Activated B cell treated with CpG ODN at 0.5 μM for 24 hours (primary cell): ENCODE measurements at regions not wholly inside any gene's neighbourhood (a gene's known extent, or its start where the extent isn't known, plus 50 kb on each side); places are given as distances from the start of the nearest gene placed in this dataset.

Experiments used
- ATAC-seq: fragments of 200-7000 bp; cut with Tn5 transposase; one replicate; pipeline ENCODE4 v1.10.0; 2021; ENCODE audit warnings: low read depth, mild to moderate bottlenecking, moderate library complexity
- CTCF ChIA-PET: fragments of 350-600 bp; sonication (Branson Sonifier 250); formaldehyde crosslinking; loops from one replicate; lab custom pipeline; 2021; ENCODE audit warnings: antibody characterized with exemption; lab: Charles Lee
- POLR2A ChIA-PET: fragments of 350-600 bp; sonication (Branson Sonifier 250); formaldehyde crosslinking; loops from one replicate; lab custom pipeline; 2021; ENCODE audit warnings: antibody characterized with exemption; lab: Charles Lee
- DNase-seq: peaks from one replicate; pipeline ENCODE4 v3.0.0; 2022
- H3K27ac Mint-ChIP-seq: one replicate; pipeline ENCODE4 v1.8.0; 2020; ENCODE audit warnings: mixed read lengths
- H3K27me3 Mint-ChIP-seq: one replicate; pipeline ENCODE4 v1.8.0; 2021; ENCODE audit warnings: mixed read lengths
- H3K36me3 Mint-ChIP-seq: one replicate; pipeline ENCODE4 v1.8.0; 2021; ENCODE audit warnings: low read depth, mixed read lengths
- H3K4me1 Mint-ChIP-seq: one replicate; pipeline ENCODE4 v1.8.0; 2021; ENCODE audit warnings: mixed read lengths
- H3K4me3 Mint-ChIP-seq: one replicate; pipeline ENCODE4 v1.8.0; 2020; ENCODE audit warnings: mild to moderate bottlenecking, mixed read lengths
- H3K9me3 Mint-ChIP-seq: one replicate; pipeline ENCODE4 v1.8.0; 2020; ENCODE audit warnings: mixed read lengths
- intact Hi-C: fragments of 100-400 bp; cut with micrococcal nuclease; formaldehyde crosslinking; loops from one replicate; pipeline ENCODE4 v1.15.1; 2024
- TF ChIP-seq, protein P1 (sequence below): fragments of 200-600 bp; IDR thresholded peaks from one replicate; pipeline ENCODE4 v1.8.0; 2022; ENCODE audit warnings: antibody characterized with exemption, mild to moderate bottlenecking

DNA sequence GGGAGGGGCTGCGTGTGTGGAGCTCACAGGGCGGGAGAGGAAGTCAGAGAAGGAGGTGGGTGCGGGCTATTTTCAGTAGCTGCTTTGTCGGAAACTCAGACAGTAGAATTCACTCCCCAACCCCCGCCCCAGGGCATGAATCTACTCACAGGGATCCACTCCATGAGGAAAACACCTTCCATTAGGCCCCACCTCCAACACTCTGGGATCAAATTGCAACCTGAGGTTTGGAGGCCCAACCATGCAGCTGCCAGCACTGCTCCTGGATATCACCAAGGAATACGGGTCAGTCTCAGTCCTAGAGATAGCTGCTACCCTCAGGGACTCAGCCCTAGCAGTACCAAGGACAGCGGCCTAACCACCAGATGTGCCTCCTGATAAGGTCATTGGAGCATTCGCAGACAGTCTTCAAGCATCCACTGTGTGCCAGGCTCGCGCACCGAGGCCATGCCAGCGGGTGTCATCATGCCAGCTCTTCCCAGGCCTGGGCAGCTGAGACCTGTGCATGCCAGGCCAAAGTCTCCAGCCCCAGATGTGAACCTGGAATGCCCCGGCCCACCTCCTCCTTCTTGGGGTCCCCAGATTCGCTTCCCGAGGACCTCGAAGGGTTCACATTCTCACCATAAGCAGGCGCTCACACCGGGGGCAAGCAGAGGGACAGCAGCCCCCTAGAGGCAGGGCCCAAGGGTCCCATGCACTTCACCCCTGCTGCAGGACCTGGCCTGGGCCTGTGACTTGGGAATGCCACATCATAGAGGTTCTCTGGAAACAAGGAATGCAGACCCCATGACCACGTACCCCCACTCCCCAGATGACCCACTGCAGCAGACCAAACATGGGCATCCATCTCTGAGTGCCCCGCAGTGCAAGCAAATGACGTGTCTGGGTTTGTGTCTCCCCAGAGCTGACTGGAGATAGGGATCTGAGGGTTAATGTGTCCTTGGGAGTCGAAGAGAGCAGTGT, 102.3 kb downstream of the ADRA2C start:
- ATAC-seq = no peak
- H3K4me3 Mint-ChIP-seq = no peak overlapping the region
- DNase-seq = no peak
- intact Hi-C loops = no loop called here
- TF ChIP-seq, protein P1, sequence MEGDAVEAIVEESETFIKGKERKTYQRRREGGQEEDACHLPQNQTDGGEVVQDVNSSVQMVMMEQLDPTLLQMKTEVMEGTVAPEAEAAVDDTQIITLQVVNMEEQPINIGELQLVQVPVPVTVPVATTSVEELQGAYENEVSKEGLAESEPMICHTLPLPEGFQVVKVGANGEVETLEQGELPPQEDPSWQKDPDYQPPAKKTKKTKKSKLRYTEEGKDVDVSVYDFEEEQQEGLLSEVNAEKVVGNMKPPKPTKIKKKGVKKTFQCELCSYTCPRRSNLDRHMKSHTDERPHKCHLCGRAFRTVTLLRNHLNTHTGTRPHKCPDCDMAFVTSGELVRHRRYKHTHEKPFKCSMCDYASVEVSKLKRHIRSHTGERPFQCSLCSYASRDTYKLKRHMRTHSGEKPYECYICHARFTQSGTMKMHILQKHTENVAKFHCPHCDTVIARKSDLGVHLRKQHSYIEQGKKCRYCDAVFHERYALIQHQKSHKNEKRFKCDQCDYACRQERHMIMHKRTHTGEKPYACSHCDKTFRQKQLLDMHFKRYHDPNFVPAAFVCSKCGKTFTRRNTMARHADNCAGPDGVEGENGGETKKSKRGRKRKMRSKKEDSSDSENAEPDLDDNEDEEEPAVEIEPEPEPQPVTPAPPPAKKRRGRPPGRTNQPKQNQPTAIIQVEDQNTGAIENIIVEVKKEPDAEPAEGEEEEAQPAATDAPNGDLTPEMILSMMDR = no peak
- H3K9me3 Mint-ChIP-seq = no peaks in the 10 kb centered on the region
- peaks cover 42% of the 10 kb centered on the region for H3K27me3 Mint-ChIP-seq
- CTCF ChIA-PET = no interaction called here
- peaks cover 11% of the 10 kb centered on the region for H3K4me1 Mint-ChIP-seq
- no peak overlapping the region for H3K27ac Mint-ChIP-seq
- no peaks in the 10 kb centered on the region for H3K36me3 Mint-ChIP-seq
- POLR2A ChIA-PET = no interaction called here

DNA sequence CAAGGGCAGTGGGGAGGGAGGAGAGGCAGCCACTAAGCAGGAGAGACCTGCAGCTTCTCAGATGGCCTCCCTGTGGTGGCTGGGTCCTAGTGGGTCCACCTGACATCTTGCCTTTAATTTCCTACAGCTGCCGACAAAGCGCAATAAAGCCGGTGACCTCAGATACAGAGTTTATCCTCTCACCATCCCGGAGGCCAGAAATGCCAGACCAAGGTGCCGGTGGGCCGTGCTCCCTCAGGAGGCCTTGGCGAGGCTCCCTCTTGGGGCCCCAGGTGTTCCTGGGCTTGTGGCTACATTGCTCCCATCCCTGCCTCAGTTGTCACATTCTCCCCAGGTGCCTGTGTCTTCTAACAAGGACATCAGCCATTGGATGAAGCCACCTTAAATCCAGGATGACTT, 103.0 kb downstream of the ADRA2C start:
- no peaks in the 10 kb centered on the region for H3K36me3 Mint-ChIP-seq
- peaks cover 11% of the 10 kb centered on the region for H3K4me1 Mint-ChIP-seq
- no peak overlapping the region for H3K4me3 Mint-ChIP-seq
- ChIA-PET POLR2A (no interaction called here), CTCF (no interaction called here)
- peaks cover 42% of the 10 kb centered on the region for H3K27me3 Mint-ChIP-seq
- TF ChIP-seq, protein P1 = no peak
- no peak for ATAC-seq
- H3K27ac Mint-ChIP-seq = no peak overlapping the region
- no peak for DNase-seq
- intact Hi-C loops = no loop called here
- no peaks in the 10 kb centered on the region for H3K9me3 Mint-ChIP-seq

GRCh38 chr4:3869661-3870566, 103.7 kb downstream of the ADRA2C start:
- Mint-ChIP-seq H3K9me3 (no peaks in the 10 kb centered on the region), H3K27me3 (peaks cover 47% of the 10 kb centered on the region), H3K4me1 (peaks cover 11% of the 10 kb centered on the region), H3K36me3 (no peaks in the 10 kb centered on the region), H3K4me3 (no peak overlapping the region), H3K27ac (no peak overlapping the region)
- intact Hi-C loops = no loop called here
- ChIA-PET CTCF (no interaction called here), POLR2A (no interaction called here)
- ATAC-seq (no peak), DNase-seq (no peak)
- TF ChIP-seq, protein P1 = no peak

- Mint-ChIP-seq H3K9me3 (no peaks in the 10 kb centered on the region), H3K36me3 (no peaks in the 10 kb centered on the region), H3K4me1 (peaks cover 11% of the 10 kb centered on the region), H3K4me3 (peak overlapping the region; percentile 48), H3K27ac (no peak overlapping the region), H3K27me3 (peaks cover 48% of the 10 kb centered on the region)
- DNase-seq (no peak), ATAC-seq (no peak)
- CTCF ChIA-PET = no interaction called here
- intact Hi-C loops = no loop called here
- POLR2A ChIA-PET = no interaction called here
- TF ChIP-seq, protein P1 = no peak
Measured at GRCh38 chr4:3870567-3870962, 104.4 kb downstream of the ADRA2C start.
